HL-60 (cell line): ENCODE measurements at regions not wholly inside any gene's neighbourhood (a gene's known extent, or its start where the extent isn't known, plus 50 kb on each side); places are given as distances from the start of the nearest gene placed in this dataset.
A peak's percentile ranks its signal among the peaks of the same experiment; 100 is the strongest.
"Not testable (repeated sequence)": the region's sequence is repeated elsewhere in the genome, so short reads cannot be mapped to it uniquely, and the experiment has no call there.

Experiments
- DNase-seq, 2 experiments: peaks; one replicate each; pipeline ENCODE4 v3.0.0-alpha.2; 2010 to 2020; ENCODE audit warnings: low read depth in 1 of 2, low spot score in 1 of 2
- H3K27ac ChIP-seq: fragments of 250-450 bp; sonication (Bioruptor Pico); replicated peaks from 2 replicates; pipeline ENCODE4 v1.5.1; 2020; ENCODE audit warnings: mild to moderate bottlenecking, moderate library complexity
- H3K27me3 ChIP-seq: fragments of 250-450 bp; sonication (Bioruptor Pico); 2 replicates; pipeline ENCODE4 v1.5.1; 2021; ENCODE audit warnings: mild to moderate bottlenecking, moderate library complexity; ENCODE audit not compliant: insufficient read depth, poor library complexity, severe bottlenecking
- H3K4me3 ChIP-seq: replicated peaks from 2 replicates; pipeline ENCODE4 v1.5.1; 2011; ENCODE audit warnings: mild to moderate bottlenecking, control low read depth, low read length; ENCODE audit not compliant: insufficient read depth
- CTCF ChIP-seq: IDR thresholded peaks from one replicate; pipeline ENCODE4 v1.5.1; 2011; ENCODE audit warnings: low read length, control low read depth, inconsistent platforms; ENCODE audit not compliant: insufficient read depth
- GABPA ChIP-seq: IDR thresholded peaks from 2 replicates; pipeline ENCODE4 v1.6.1; 2012; ENCODE audit warnings: low read depth
- POLR2AphosphoS5 ChIP-seq: IDR thresholded peaks from 2 replicates; pipeline ENCODE4 v1.6.1; 2012; ENCODE audit warnings: low read depth
- REST ChIP-seq: IDR thresholded peaks from 2 replicates; pipeline ENCODE4 v1.6.1; 2012; ENCODE audit warnings: low read depth; ENCODE audit not compliant: insufficient replicate concordance
- SPI1 ChIP-seq: IDR thresholded peaks from 2 replicates; pipeline ENCODE4 v1.6.1; 2012; ENCODE audit warnings: low read depth, mild to moderate bottlenecking, borderline replicate concordance

- H3K27me3 ChIP-seq, result no peaks in the 10 kb centered on the region
- H3K27ac ChIP-seq, result no peak overlapping the region
- TF ChIP-seq GABPA (no peak), SPI1 (no peak), CTCF (no peak), POLR2AphosphoS5 (no peak), REST (no peak)
- no peak for DNase-seq
- no peak overlapping the region for H3K4me3 ChIP-seq
Measured at GRCh38 chr17:34076743-34077631, 178.1 kb upstream of the CCL2 start.

GRCh38 chr17:34081269-34081668 lies 173.8 kb upstream of the CCL2 start:
- H3K27ac ChIP-seq, result no peak overlapping the region
- no peak overlapping the region for H3K4me3 ChIP-seq
- no peaks in the 10 kb centered on the region for H3K27me3 ChIP-seq
- TF ChIP-seq CTCF (peak; percentile 37), POLR2AphosphoS5 (no peak)
- no peak for DNase-seq

- Histone ChIP-seq H3K4me3 (no peak overlapping the region), H3K27me3 (no peaks in the 10 kb centered on the region), H3K27ac (no peak overlapping the region)
- TF ChIP-seq GABPA (no peak), SPI1 (no peak), CTCF (no peak), POLR2AphosphoS5 (no peak), REST (no peak)
- no peak for DNase-seq
Measured at GRCh38 chr17:34082404-34082803, 172.7 kb upstream of the CCL2 start.

- not testable (repeated sequence) for H3K27ac ChIP-seq, DNase-seq, H3K27me3 ChIP-seq, H3K4me3 ChIP-seq
- TF ChIP-seq REST, result peak; percentile 87
Measured at GRCh38 chr17:34089042-34089441, 166.0 kb upstream of the CCL2 start.
